ENCODE measurements at regions not wholly inside any gene's neighbourhood (a gene's known extent, or its start where the extent isn't known, plus 50 kb on each side); places are given as distances from the start of the nearest gene placed in this dataset.

DNA sequence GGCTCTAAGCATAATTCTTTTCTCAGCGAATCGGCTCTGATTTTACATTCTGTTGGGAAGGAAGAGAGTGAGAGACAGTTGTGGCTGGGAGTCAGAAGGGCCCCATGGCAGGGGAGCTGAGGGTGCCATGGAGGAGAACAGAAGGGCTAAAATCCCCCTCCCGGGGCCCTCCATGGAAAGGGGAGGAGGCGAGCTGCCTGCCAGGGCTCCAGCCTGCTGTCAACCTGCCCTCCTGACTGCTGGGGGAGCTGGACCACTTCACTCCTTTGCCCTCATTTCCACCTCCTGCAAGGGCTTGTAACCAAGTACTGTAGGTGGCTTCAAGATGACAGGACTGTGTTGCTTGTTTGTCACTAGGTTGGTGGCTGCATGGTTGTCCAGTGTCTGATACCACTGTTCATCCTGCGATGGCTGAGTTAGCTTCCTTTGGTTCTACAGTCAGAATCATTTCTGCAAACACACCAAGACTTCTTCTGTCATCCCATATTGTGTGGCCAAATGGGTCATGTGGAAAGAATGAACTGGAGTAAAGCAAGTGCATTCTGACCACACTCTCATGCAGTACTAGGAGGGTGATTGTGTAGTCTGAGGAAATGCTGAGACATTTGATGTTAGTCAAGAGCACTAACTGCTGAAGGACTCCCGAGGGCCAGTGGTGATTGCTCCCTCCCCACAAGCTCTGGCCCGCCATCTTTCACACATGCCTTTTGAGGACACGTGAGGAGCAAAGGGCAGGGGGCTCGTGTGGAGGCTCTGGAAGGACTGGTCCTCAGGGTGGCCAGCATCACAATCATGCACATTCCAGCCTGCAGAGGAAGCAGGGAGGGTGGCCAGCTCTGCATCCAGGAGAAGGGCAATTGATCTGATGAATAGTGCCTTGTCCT, 307.2 kb downstream of the GADD45G start:
- DNase-seq (ENCODE audit: low spot score): no peak

DNA sequence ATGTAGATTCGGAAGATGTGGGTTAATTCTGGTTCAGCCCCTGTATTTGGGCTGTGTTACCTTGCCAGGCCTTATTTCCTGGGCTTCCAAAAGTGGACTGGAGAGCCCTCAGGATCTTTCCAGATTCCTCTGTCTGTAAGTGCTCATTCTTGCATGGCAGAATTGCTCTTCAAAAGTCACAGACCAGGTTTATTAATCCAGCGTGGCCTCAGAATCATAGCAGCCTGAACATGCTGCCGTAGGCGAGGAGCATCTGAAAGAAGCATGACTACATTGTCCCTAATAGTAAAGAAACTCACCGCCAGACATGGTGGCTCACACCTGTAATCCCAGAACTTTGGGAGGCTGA, 307.8 kb downstream of the GADD45G start:
- no peak for DNase-seq (ENCODE audit: low spot score)

DNA sequence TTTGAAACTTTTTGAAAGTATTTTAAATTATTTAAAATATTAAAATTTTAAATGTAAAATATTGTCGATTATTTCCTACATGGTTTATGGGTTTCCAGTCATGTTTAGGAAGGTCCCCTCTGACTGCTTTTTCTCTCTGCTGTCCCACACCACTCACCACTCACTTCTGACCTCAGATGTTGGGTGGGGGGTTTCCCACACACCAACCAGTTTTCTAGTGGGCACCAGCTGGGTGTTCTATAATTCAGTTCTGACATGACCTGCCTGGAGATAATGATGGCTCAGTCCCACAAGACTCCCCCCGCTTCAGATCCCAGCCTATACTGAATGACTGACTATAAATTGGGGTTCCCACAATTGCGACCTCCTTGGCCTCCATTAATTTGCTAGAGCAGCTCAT, 310.4 kb downstream of the GADD45G start:
- no peak for DNase-seq (ENCODE audit: low spot score)

DNA sequence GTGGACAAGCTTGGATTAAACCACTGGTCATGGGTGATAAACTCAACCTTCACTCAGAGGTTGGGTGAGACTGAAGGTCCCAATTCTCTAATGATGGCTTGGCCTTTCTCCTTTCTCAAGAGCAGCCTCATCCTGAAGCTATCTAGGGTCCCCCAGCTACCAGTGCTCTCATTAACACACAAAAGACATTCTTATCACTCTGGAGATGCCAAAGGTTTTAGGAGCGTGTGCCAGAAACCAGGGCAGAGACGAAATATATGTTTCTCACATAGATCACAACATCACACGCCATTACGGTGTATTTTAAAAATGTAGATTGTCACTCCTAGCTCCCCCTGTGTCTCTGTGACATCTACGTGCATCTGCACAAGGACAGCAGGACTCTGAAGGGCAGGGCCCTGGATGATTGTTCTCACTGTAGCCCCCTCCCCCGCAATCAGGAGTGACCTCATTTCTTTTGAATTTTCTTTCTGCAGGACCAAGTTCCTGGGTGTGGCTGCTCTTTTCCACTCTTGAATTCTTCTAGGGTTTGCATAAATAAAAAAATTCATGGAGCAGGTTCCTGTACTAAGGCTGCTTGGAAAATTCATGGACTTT, 311.3 kb downstream of the GADD45G start:
- DNase-seq (ENCODE audit: low spot score): no peak

DNA sequence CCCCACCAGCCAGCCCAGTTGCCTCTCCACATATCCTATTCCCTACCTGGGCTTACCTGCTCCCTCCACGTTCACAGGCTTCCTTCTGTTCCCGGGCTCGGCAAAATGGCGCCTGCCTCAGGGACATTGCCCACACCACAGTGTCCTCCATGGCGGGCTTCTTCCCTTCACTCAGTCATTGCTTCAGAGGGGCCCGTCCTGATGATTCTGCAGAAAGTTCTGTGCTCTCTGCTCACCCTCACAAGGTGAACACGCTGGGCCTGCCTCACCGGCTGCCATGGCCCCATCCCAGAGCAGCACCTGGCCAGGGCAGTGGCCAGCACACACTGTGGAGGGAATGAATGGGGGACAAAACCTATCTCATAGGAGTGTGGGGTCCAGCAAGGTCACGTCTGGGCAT, 313.0 kb downstream of the GADD45G start:
- no peak for DNase-seq (ENCODE audit: low spot score)

DNA sequence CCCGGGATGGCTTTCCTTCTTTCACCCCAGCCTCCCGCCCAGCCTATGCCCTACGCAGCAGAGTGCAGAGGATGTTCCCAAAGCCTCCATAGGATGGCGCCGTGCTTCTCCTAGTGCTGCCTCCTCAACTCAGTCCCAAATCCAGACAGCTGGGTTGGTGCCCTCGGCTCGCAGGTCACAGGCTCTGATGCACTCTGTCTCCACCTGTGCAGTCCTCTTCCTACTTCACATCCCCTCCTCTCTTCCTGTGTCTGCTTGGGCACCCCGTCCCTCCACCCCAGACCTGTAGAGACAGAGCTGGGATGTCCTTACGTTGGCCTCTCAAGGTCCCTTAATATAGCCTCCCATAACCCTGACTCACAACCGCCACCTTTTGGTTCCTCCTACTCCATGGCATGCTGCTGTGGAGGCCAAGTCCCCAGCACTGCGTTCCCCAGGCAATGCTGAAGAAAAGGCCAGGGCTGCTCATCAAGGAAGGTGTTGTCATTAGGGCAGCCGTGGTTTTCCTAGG, 314.4 kb downstream of the GADD45G start:
- peak; percentile 63 for DNase-seq (ENCODE audit: low spot score)

DNA sequence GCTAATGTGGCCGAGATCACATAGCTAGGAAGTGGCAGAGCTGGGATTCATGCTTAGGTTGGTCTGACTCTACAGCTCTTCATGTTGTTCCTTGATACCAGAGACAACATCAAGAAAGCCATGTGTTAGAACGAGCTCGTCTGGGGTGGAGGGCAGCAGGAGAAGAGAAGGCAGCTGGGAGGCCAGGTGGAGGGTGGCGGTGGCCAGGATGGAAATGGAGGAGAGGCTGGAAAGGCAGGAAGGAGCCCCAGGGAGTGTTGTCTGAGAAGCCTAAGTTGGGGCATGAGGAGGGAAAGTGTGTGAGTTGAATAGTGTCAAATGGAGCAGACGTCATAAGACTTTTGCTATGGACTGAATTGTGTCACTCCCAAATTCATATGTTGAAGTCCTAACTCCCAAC, 315.3 kb downstream of the GADD45G start:
- DNase-seq (ENCODE audit: low spot score): no peak

DNA sequence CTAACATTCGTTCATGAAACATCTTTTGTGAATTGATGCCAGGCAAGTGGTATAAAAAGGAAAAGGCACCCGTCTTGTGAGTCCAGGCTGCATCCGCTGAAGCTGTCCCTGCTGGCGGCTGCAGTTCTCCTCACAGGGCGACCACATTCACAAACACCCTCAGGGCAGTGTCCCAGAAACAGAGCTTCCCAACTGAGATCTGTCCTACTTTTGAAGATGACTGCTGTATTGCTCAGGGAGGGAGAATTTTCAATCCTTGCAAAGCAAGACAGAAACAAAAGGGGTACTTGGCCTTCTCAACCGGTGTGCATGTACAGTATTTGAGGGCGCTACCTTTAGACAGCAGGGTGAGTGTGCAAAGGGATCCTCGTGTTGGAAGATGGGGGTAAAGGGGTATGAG, 316.1 kb downstream of the GADD45G start:
- no peak for DNase-seq (ENCODE audit: low spot score)

DNA sequence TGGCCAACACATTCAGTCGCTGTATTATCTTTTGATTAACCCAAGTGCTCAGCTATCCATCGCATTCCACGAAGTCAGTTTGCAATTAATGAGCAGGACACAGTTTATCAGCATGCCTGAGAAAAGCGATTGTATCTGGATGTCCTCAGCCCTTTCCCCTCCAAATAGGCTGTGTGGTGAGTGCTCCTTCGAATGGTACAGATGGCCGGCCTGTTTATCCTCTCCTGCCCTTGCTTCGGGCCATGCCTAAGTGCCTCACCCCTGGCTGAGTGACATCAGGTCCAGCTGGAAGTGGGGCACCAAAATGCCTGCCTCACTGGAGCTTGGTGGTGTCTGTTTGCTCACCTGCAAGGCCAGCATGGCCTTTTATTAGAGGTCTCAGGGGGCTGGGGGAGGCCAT, 317.3 kb downstream of the GADD45G start:
- no peak for DNase-seq (ENCODE audit: low spot score)

DNA sequence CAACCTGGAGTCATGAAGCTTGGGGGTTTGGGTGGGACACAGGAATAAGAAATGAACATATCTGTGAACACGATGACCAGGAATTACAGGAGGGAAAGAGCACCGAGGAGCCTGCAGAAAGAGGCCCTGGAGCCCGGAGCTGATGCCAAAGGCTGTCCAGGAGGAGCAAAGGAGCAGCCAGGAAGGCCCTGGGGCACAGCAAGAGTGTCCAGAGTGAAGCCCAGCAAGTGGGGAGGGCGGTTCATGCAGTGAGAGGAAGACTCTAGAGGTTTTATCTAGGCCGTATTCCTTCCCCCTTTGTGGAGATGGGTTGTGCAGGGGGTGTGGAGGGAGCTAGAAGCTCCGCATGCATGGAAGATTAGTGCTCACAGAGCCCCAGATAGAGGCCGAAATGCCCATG, 318.4 kb downstream of the GADD45G start:
- no peak for DNase-seq (ENCODE audit: low spot score)

DNA sequence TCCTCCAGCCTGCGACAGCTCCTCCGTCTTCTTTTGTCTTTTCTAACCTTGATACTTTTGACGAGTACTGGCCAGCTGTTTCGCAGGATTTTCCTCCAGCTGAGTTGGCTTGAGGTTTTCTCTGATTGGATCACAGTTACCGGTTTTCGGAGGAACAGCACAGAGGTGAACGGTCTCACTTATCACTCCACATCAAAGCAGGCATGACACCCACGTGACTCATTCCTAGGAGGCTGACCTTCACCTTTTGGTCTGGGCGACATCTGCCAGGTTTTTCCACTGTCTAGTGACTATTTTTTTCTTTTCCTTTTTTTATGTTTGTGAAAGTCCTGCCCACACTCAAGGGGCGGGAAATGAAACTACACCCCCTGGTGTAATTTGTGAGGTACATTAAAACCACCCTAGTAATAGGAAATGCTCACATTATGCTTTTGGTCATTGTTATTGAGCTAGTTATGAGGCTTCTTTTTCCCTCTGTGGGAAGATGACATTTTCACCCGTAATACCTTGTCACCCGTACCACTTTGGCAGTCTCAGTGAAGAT, 319.2 kb downstream of the GADD45G start:
- no peak for DNase-seq (ENCODE audit: low spot score)

DNA sequence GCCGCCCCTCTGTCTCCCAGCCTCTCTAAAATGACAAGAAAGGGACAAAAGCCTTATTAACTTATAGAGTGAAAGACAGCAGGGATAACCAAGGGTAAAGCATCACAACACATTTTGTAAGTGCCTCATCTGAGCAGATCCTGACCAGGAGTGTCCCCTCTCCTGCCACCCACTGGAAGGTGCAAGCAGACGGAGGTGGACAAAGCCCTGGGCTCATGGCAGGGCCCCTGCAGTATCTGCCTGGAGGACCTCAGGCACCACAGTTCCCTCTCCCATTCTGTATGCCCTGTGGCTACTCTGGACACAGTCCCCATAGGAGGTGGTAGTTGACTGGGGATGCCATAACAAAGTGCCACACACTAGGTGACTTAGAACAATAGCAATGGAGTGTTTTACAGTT, 319.8 kb downstream of the GADD45G start:
- DNase-seq (ENCODE audit: low spot score): no peak

DNA sequence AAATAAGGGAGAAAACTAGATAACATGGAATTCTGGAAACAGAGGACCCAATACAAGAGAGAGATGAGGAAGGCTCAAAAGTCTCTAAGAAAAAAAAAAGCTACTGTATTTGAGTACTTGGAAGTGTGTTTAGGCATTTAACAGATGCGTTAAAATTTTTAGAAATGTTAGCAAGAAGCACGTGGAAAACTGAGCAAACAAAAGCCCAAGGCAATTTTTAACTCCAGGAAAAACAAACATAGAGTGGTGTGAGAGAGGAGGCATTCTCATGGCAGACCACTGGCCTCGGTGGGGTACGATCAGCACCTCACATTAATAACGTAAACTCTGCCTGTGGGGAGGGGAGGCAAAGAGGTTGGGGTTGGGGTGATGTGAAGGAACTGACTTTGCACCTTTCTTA, 321.4 kb downstream of the GADD45G start:
- DNase-seq (ENCODE audit: low spot score): no peak

DNA sequence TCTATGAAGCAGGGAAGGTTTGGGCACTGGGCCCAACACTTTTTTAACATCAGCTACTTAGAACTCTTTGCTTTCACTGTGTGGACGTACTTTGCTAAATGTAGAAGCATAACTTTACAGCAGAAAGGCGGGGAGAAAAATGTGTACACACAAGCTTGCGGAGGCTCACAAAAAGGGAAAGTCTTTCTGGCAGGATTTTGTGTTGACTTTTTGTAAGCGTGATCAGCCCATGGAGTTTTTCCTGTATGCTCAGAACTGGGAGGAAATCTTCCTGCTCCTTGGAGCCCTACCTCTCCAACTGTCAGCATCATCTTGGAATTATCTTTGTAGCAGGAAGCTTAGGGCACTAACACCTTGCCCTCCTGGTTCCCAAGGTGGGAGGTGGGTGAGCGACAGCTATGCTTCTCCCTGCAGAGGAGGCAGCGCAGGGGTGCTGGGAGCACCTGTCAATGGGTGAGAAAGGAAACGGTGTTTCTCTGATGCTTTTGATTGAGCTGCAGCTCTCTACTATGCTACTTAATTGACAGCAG, 321.9 kb downstream of the GADD45G start:
- no peak for DNase-seq (ENCODE audit: low spot score)

DNA sequence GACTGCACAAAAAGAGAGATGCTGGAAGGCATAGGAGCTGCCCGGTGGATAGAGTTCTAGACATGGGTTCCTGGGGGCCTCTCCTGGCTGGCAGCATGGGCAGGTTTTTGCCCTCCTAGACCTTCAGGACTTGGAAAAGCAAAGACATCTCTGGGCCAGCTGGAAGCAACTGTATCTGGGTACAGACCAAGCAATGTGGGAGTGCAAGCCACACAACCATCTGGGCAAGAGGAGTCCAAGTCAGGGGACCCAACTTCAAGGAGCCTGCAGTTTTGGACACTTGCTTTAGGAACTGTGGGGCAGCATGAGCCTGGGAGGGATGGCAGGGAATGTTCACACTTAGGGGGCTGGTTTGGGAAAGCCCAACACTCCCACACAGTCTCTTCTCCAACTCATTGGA, 323.3 kb downstream of the GADD45G start:
- DNase-seq (ENCODE audit: low spot score): no peak

DNA sequence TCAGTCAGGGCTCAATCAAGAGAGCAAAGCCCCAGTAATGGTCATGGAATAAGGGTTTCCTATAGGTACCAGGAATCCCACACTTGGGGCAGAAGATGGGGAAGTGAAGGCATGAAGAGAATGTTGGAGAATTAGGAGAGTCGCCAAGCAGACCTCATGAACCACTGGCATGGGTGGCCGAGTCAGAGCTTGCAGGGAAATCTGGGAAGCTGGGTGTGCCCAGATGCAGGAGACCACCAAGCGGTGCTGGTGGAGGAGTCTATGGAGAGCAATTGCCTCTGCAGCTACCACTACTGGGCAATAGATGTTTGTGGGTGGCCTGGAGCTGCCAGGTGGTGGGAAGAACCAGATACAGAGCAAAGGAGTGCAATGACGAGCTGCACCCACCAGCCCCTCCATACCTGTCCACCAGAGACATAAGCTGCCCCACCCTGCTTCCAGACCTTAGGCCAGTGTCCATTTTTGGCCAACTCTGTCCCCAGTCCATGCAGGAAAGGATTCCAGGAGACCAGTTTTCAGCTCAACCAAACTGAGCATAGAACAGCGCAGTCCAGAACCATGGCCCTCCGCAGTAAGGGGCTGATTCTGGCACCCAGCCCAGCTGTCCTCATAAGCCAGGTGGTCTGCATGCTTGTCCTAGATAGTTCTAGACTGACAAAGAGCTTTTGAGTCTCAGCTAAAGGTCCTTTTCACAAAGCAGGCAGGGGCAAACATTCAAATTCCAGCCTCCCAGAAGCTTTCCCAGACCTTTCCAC, 323.9 kb downstream of the GADD45G start:
- no peak for DNase-seq (ENCODE audit: low spot score)

DNA sequence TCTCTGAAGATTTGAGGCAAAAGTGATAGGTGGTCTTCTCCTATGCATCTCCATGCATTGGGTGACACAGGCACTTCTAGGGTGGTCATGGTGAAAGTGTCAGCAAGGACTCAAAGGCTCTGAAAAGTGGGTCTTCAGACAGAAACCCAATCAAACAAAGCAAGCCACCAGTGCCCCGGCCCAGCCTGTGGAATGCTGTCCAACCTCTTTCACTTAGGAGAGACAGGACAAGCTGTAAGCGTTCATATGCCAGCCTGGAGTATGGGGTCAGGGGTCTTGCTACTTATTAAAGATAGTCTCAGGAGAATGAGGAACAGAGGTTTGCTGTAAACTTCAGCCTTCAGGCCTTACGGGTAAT, 324.5 kb downstream of the GADD45G start:
- DNase-seq (ENCODE audit: low spot score): no peak

DNA sequence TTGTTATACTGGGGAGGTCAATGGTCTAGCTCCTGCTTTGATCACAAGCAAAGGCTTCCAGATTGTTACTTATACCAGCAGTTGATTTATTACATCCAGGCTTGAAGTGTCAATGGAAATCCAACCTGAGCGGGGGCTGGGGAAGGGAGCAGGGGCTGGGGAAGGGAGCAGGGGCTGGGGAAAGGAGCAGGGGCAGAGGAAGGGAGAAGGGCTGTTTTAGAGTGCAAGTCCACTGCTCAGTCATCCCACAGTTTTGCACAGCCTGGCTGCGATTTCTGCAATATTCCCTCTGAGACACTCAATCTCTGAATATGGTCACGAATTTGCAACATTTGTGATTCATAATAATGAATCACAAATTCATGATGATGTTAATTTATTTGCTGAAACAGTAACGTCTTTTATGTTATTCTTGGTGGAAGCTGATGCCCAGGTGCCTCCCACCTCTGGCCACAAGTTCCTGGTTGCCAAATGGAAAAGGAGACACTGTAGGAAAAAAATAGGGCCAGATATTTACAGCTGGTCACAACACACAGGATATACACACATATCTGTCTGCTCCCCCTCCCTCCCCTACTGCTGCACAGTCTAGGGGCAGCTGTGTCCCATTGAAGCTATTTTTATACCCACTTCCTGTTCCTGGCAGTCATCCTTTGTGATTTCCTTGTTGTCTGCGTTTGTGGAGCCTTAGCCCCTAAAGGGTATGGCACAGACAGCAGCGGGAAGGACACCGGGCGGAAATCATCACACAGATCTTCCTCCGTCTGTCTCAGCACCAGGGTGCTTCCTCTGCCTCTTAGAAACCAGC, 325.1 kb downstream of the GADD45G start:
- no peak for DNase-seq (ENCODE audit: low spot score)

DNA sequence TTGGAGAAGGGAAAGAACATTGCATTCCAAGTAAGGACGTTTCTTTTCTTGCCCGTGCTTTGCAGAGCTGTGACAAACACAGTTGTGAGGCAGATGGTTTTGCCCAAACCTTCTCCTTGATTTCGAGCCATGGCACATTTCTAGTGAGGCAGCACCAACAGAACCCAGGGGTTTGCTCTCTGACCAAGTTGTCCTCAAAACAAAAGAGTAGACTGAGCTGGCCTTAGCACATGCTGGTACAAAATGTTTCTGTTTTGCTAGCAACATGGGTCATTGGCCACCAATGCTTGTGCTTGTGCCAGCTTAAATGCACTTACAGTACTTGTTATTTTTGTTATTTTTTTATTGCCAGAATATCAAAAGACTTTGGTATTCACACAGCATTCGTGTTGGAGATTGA, 328.8 kb downstream of the GADD45G start:
- DNase-seq (ENCODE audit: low spot score): no peak

DNA sequence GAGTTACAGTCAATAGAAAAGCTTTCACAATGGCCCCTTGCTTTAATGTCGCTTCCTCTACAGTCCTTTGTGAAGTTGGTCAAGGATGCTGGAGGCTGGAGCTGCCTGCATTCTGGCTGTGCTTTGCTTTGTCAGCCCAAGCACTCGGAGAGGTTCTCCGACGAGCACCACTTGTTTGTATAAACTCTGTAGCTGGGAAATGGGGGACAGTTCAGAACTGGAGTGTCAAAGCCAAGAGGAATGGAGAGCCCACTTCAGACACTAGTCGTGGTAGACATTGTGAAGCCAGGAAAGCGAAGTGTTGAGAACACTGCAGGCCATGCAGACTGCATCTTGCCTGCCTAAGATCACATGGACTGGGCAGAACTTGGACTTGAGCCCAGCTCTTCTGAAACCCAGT, 330.3 kb downstream of the GADD45G start:
- DNase-seq (ENCODE audit: low spot score): no peak

DNA sequence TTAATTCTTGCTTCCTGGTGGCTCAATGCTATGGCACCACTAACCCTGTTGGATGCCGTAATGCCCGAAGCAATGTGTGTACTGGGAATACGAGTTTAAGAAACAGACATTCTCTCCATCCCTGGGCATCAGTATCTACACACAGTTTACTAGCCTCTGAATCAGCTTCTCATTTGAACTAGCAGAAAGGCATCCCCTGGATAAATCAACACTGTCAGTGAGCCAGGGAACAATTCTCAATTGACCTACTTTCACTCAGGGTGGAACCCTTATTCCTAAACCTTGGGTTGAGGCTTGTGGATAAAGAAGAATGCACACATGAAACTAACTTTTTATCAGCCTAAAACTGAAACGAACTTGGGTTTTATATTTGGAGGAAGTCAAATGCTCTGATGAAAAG, 331.0 kb downstream of the GADD45G start:
- DNase-seq (ENCODE audit: low spot score): no peak

DNA sequence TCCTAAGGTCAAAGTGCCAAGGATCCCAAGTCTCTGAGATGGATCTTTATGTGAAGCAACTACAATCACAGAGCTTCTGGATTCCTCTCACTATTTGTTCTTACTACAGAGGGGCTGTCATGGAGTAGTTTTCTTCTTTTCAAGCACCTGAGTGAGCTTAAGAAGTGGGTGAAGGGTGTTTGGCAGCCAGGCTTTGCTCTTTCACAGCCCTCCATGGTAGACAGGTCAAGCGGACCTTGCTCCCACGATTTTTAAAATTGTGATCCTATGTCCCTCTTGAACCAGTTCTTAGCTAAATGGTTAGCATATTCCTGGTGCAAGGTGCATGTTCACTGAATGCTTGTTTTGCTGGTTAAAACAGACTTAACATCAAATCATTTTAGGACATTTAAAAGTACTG, 332.2 kb downstream of the GADD45G start:
- no peak for DNase-seq (ENCODE audit: low spot score)

All from D341Med (cell line).